ENCODE measurements at regions not wholly inside any gene's neighbourhood (a gene's known extent, or its start where the extent isn't known, plus 50 kb on each side); places are given as distances from the start of the nearest gene placed in this dataset.

- no peak for TF ChIP-seq POLR2A (IDR thresholded peaks at IDR 0.05)
- TF ChIP-seq CTCF (IDR thresholded peaks at IDR 0.05) = no peak
Measured at GRCh38 chr6:106792536-106793236, 163.3 kb downstream of the QRSL1 start.

Measured in testis (tissue), 2 donors.